CD14-positive monocyte (primary cell): ENCODE measurements at regions not wholly inside any gene's neighbourhood (a gene's known extent, or its start where the extent isn't known, plus 50 kb on each side); places are given as distances from the start of the nearest gene placed in this dataset.

Experiments
- DNase-seq, 3 donors: peaks; one replicate each; pipeline ENCODE4 v3.0.0-alpha.2; 2011 to 2022
- H2AFZ ChIP-seq: 2 replicates; pipeline ENCODE4 v1.6.0; 2012; ENCODE audit warnings: mild to moderate bottlenecking, low read depth, low read length, inconsistent platforms; ENCODE audit not compliant: insufficient read depth, poor library complexity, severe bottlenecking
- H3K27ac ChIP-seq, 2 donors: 1 replicate in 1 of 2; 2 replicates in 1 of 2; pipeline ENCODE4 v1.5.1; 2012 to 2013; ENCODE audit warnings: low read length in 2 of 2, control low read depth in 1 of 2, inconsistent platforms in 1 of 2, low read depth in 1 of 2, mild to moderate bottlenecking in 1 of 2
- H3K27me3 ChIP-seq, 2 donors: one replicate each; pipeline versions ENCODE4 v1.6.0 to v1.6.1; 2011 to 2013; ENCODE audit warnings: low read length in 2 of 2; ENCODE audit not compliant: control insufficient read depth in 2 of 2, insufficient read depth in 2 of 2
- H3K36me3 ChIP-seq, 2 donors: replicated peaks in 1 of 2; 1 replicate in 1 of 2; 2 replicates in 1 of 2; pipeline versions ENCODE4 v1.5.1 to v1.6.1; 2012 to 2013; ENCODE audit warnings: low read length in 2 of 2, control low read depth in 1 of 2, inconsistent platforms in 1 of 2, mild to moderate bottlenecking in 1 of 2; ENCODE audit not compliant: insufficient read depth in 2 of 2, control insufficient read depth in 1 of 2
- H3K4me1 ChIP-seq, 2 donors: 1 replicate in 1 of 2; 2 replicates in 1 of 2; pipeline versions ENCODE4 v1.5.1 to v1.6.1; 2012 to 2013; ENCODE audit warnings: low read length in 2 of 2, control low read depth in 1 of 2, inconsistent platforms in 1 of 2, mild to moderate bottlenecking in 1 of 2, moderate library complexity in 1 of 2; ENCODE audit not compliant: insufficient read depth in 2 of 2, control insufficient read depth in 1 of 2
- H3K4me2 ChIP-seq: replicated peaks from 2 replicates; pipeline ENCODE3; 2012; ENCODE audit warnings: low read length, moderate library complexity, mild to moderate bottlenecking; ENCODE audit not compliant: poor library complexity, severe bottlenecking; ENCODE audit errors: extremely low read depth
- H3K4me3 ChIP-seq, 3 experiments: fragments of 200-600 bp in 1 of 3; sonication (generic) in 1 of 3; replicated peaks in 1 of 3; 1 replicate in 2 of 3; 2 replicates in 1 of 3; pipeline ENCODE4 v1.5.1; 2011 to 2013; ENCODE audit warnings: low read length in 3 of 3, mild to moderate bottlenecking in 3 of 3, control low read depth in 2 of 3, low read depth in 2 of 3, inconsistent platforms in 1 of 3, moderate library complexity in 1 of 3
- H3K79me2 ChIP-seq: 2 replicates; pipeline ENCODE4 v1.6.0; 2012; ENCODE audit warnings: mild to moderate bottlenecking, control low read depth, inconsistent platforms, low read length, moderate library complexity; ENCODE audit not compliant: insufficient read depth
- H3K9ac ChIP-seq: 2 replicates; pipeline ENCODE4 v1.6.0; 2017; ENCODE audit warnings: low read length, mild to moderate bottlenecking; ENCODE audit not compliant: insufficient read depth, poor library complexity, severe bottlenecking
- H3K9me3 ChIP-seq, 2 donors: replicated peaks in 1 of 2; 1 replicate in 1 of 2; 2 replicates in 1 of 2; pipeline versions ENCODE4 v1.5.1 to v1.6.1; 2012 to 2013; ENCODE audit warnings: low read length in 2 of 2, control low read depth in 1 of 2; ENCODE audit not compliant: control insufficient read depth in 1 of 2, insufficient read depth in 1 of 2
- H4K20me1 ChIP-seq: 2 replicates; pipeline ENCODE4 v1.6.0; 2012; ENCODE audit warnings: mild to moderate bottlenecking, low read length, control low read depth, moderate library complexity; ENCODE audit not compliant: insufficient read depth
- H3K27ac Mint-ChIP-seq, 7 donors: one replicate each; pipeline ENCODE4 v1.8.0; 2020; ENCODE audit warnings: mild to moderate bottlenecking in 7 of 7, mixed read lengths in 7 of 7, moderate library complexity in 6 of 7, inconsistent platforms in 2 of 7
- H3K27me3 Mint-ChIP-seq, 3 donors: one replicate each; pipeline ENCODE4 v1.8.0; 2021 to 2022; ENCODE audit warnings: low read depth in 3 of 3, mild to moderate bottlenecking in 3 of 3, mixed read lengths in 3 of 3, moderate library complexity in 3 of 3, inconsistent platforms in 1 of 3
- H3K36me3 Mint-ChIP-seq, 2 donors: one replicate each; pipeline ENCODE4 v1.8.0; 2020; ENCODE audit warnings: mixed read lengths in 2 of 2, inconsistent platforms in 1 of 2, mild to moderate bottlenecking in 1 of 2
- H3K4me1 Mint-ChIP-seq: one replicate; pipeline ENCODE4 v1.8.0; 2020; ENCODE audit warnings: mild to moderate bottlenecking, mixed read lengths
- H3K4me3 Mint-ChIP-seq, 2 donors: one replicate each; pipeline ENCODE4 v1.8.0; 2020; ENCODE audit warnings: mild to moderate bottlenecking in 2 of 2, mixed read lengths in 2 of 2, moderate library complexity in 1 of 2
- H3K9me3 Mint-ChIP-seq, 7 donors: one replicate each; pipeline ENCODE4 v1.8.0; 2020 to 2022; ENCODE audit warnings: mixed read lengths in 7 of 7, mild to moderate bottlenecking in 6 of 7, moderate library complexity in 6 of 7, inconsistent platforms in 2 of 7
- WGBS: methylation state at CpG from one replicate; pipeline ENCODE4 v1.1.5; 2013; ENCODE audit warnings: missing lambda C conversion rate; ENCODE audit not compliant: insufficient coverage; 5-methylcytosine and 5-hydroxymethylcytosine counted together
- intact Hi-C, 2 donors: fragments of 100-400 bp; cut with micrococcal nuclease; formaldehyde crosslinking; loops; one replicate each; pipeline versions ENCODE4 v1.15.0 to v1.15.1; 2023
- TF ChIP-seq, protein P1 (sequence below): fragments of 200-600 bp; IDR thresholded peaks from one replicate; pipeline ENCODE4 v1.8.0; 2022; ENCODE audit warnings: antibody characterized with exemption, mild to moderate bottlenecking

DNA sequence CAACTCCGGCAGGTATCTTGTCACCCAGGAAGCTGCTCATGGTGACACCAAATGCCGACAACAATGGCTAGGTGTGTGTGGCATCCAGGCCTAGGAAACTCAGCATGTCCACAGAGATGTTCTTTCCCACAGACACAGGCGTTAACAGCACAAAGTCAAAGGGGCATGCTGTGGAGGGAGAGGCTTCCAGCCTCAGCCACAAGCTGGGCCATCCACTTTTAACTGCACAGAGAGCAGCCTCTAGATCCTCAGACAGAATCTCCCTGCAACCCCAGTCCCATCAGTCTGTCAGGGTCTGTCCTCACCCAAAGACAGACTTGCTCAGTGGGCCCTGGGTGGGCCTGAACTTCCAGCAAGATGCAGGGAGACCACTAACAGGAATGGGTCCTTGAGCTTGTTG is 58.5 kb upstream of the BCAR3 start:
- Histone ChIP-seq H2AFZ (no peak overlapping the region), H4K20me1 (no peaks in the 10 kb centered on the region), H3K27ac (no peak overlapping the region), H3K36me3 (no peaks in the 10 kb centered on the region), H3K9me3 (no peaks in the 10 kb centered on the region), H3K27me3 (no peaks in the 10 kb centered on the region), H3K9ac (no peak overlapping the region), H3K4me2 (no peak overlapping the region), H3K79me2 (no peaks in the 10 kb centered on the region), H3K4me1 (no peaks in the 10 kb centered on the region), H3K4me3 (no peak overlapping the region)
- H3K36me3 Mint-ChIP-seq = no peaks in the 10 kb centered on the region
- no peak overlapping the region for H3K4me3 Mint-ChIP-seq
- intact Hi-C loops = no loop called here
- no peak for DNase-seq
- no peaks in the 10 kb centered on the region for H3K4me1 Mint-ChIP-seq
- H3K9me3 Mint-ChIP-seq = no peaks in the 10 kb centered on the region
- TF ChIP-seq, protein P1, sequence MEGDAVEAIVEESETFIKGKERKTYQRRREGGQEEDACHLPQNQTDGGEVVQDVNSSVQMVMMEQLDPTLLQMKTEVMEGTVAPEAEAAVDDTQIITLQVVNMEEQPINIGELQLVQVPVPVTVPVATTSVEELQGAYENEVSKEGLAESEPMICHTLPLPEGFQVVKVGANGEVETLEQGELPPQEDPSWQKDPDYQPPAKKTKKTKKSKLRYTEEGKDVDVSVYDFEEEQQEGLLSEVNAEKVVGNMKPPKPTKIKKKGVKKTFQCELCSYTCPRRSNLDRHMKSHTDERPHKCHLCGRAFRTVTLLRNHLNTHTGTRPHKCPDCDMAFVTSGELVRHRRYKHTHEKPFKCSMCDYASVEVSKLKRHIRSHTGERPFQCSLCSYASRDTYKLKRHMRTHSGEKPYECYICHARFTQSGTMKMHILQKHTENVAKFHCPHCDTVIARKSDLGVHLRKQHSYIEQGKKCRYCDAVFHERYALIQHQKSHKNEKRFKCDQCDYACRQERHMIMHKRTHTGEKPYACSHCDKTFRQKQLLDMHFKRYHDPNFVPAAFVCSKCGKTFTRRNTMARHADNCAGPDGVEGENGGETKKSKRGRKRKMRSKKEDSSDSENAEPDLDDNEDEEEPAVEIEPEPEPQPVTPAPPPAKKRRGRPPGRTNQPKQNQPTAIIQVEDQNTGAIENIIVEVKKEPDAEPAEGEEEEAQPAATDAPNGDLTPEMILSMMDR = no peak
- peaks cover 0 to 4% (median 2%) of the 10 kb centered on the region in 3 donors for H3K27me3 Mint-ChIP-seq
- no peak overlapping the region for H3K27ac Mint-ChIP-seq
- WGBS = 100% methylated on average over 2 of the region's 3 CpGs

DNA sequence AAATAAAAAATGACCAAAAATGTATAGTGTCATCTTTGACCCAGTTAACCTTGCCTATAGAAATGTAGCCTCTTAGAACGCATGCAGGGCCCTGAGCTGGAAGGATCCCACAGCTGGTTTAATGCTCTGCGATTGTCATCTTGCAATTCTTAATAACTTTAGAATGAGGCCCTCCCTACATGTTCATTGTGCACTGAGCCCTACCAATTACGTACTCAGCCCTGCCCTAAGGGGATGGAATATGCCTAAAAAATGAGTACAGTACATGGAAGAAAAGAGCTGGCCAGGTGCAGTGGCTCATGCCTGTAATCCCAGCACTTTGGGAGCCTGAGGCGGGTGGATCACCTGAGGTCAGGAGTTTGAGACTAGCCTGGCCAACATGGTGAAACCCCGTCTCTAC is 57.8 kb upstream of the BCAR3 start:
- Mint-ChIP-seq H3K36me3 (no peaks in the 10 kb centered on the region), H3K27me3 (peaks cover 0 to 4% (median 2%) of the 10 kb centered on the region in 3 donors), H3K4me3 (no peak overlapping the region), H3K9me3 (no peaks in the 10 kb centered on the region), H3K4me1 (no peaks in the 10 kb centered on the region), H3K27ac (no peak overlapping the region)
- H3K36me3 ChIP-seq = no peaks in the 10 kb centered on the region
- no peak overlapping the region for H3K4me2 ChIP-seq
- 100% methylated on average over 3 of the region's 5 CpGs for WGBS
- H3K79me2 ChIP-seq = no peaks in the 10 kb centered on the region
- H3K4me1 ChIP-seq = no peaks in the 10 kb centered on the region
- H2AFZ ChIP-seq = no peak overlapping the region
- H3K27ac ChIP-seq = no peak overlapping the region
- DNase-seq = no peak
- H3K9me3 ChIP-seq = no peaks in the 10 kb centered on the region
- H3K9ac ChIP-seq = no peak overlapping the region
- TF ChIP-seq, protein P1 = no peak
- H3K27me3 ChIP-seq = no peaks in the 10 kb centered on the region
- intact Hi-C loops = no loop called here
- H3K4me3 ChIP-seq = no peak overlapping the region
- no peaks in the 10 kb centered on the region for H4K20me1 ChIP-seq
